GM12874 (cell line): ENCODE measurements at regions not wholly inside any gene's neighbourhood (a gene's known extent, or its start where the extent isn't known, plus 50 kb on each side); places are given as distances from the start of the nearest gene placed in this dataset.

ENCODE experiments used
- TF ChIP-seq, protein P1 (sequence below): IDR thresholded peaks from 2 replicates; pipeline ENCODE4 v1.5.1; 2011; ENCODE audit warnings: low read depth, mild to moderate bottlenecking, control low read depth, low read length, moderate library complexity; ENCODE audit not compliant: insufficient read depth

DNA sequence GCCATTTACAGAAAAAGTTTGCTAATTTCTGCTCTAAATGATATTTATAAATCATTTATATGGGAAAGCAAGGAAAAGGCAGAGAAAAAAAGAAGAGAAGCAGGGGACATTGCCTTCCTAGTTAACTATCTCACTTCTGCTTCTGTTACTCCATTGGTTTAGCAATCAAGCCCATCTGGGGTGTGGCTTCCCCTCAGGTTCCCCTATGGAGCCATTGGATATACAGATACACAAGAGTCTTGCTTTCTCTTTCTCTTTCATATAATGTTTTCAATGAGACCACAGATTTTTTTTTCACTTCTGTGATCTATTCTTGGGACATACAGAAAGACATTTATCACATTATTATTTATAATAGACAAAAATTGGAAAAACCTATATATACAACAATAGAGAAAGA lies 105.6 kb upstream of the TOM1L1 start:
- TF ChIP-seq, protein P1, sequence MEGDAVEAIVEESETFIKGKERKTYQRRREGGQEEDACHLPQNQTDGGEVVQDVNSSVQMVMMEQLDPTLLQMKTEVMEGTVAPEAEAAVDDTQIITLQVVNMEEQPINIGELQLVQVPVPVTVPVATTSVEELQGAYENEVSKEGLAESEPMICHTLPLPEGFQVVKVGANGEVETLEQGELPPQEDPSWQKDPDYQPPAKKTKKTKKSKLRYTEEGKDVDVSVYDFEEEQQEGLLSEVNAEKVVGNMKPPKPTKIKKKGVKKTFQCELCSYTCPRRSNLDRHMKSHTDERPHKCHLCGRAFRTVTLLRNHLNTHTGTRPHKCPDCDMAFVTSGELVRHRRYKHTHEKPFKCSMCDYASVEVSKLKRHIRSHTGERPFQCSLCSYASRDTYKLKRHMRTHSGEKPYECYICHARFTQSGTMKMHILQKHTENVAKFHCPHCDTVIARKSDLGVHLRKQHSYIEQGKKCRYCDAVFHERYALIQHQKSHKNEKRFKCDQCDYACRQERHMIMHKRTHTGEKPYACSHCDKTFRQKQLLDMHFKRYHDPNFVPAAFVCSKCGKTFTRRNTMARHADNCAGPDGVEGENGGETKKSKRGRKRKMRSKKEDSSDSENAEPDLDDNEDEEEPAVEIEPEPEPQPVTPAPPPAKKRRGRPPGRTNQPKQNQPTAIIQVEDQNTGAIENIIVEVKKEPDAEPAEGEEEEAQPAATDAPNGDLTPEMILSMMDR = no peak

DNA sequence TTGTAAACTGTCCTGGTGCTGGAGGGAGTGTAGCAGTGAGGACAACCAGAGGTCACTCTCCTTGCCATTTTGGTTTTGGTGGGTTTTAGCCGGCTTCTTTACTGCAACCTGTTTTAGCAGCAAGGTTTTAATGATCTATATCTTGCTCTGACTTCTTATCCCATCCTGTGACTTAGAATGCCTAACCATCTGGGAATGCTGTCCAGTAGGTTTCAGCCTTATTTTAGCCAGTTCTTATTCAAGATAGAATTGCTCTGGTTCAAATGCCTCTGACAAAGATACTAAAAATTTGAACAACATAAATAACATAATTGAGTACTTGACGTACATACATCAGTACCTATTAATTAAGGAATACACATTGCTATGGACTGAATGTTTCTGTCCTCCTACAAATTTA lies 93.3 kb upstream of the TOM1L1 start:
- TF ChIP-seq, protein P1 = no peak

DNA sequence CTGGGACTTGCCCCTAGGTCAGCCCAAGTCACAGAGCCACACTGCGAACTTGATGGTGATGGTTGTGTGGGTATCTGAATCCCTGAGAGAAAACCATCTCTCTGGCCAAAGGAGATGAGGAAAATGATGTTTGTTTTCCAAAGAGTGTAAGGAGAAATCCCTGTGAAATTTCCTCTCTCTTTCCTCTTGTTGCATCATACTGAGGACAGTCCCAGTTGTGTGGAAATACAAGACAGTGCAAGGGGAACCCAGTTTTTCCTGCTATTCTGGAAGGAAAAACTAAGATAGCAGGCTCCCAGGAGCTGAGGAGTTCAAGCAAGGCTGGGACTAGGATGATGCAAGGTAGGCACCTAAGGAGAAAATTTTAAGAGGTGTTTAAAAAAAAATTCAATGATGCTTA lies 86.8 kb upstream of the TOM1L1 start:
- TF ChIP-seq, protein P1 = no peak

DNA sequence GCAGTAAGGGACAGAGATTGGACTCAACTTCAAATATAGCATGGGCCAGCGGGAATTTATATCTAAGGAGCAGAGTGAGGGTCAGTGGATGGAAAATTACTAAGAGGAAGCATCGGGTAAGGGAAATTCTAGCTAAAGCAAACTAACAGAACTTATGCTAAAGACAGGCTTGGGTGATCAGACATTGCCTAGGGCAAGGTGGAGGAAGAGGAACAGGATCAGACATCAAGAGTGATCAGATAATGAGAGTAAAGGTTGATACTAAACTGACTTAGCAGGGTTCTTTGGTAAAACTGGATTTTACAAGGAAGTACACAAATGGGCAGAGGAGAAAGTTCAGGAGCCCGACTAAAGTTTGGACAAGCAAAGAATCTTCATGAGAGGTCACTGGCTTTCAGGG lies 86.3 kb upstream of the TOM1L1 start:
- TF ChIP-seq, protein P1 = no peak

DNA sequence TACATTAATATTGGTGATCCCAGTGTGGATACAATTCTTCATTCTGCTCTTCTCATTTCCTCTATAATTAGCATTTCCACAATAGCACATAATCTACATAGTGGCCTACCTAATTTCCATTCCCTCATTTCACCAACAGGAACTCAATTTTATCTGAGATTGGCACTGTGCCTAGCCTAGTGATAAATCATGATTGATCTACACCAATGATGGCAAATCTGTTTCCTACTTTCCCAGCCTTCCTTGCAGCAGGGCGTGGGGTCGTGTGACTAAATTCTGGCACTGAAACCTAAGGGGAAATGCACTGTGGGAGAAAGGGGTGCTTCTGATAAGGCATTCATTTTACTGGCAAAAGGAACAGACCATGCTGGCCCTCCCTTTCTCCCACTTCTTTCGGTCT lies 66.6 kb upstream of the TOM1L1 start:
- TF ChIP-seq, protein P1 = no peak

DNA sequence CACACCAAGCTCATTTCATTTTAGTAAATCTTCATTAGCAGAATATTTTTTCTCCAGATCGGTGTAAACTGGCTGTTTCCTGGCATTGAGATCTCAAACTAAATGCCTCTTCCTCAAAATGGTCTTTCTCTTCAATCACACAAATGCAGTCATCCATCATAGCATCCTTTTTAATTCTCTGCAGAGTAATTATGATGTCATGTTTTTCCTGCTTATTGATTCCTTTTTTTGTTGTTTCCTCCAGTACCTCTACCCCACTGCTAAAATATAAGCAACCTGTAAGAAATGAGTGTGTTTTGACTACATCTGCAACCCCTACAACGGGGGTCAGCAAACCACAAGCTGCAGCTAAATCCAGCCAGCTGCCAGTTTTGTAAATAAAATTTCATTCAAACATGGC lies 65.6 kb upstream of the TOM1L1 start:
- TF ChIP-seq, protein P1 = no peak

DNA sequence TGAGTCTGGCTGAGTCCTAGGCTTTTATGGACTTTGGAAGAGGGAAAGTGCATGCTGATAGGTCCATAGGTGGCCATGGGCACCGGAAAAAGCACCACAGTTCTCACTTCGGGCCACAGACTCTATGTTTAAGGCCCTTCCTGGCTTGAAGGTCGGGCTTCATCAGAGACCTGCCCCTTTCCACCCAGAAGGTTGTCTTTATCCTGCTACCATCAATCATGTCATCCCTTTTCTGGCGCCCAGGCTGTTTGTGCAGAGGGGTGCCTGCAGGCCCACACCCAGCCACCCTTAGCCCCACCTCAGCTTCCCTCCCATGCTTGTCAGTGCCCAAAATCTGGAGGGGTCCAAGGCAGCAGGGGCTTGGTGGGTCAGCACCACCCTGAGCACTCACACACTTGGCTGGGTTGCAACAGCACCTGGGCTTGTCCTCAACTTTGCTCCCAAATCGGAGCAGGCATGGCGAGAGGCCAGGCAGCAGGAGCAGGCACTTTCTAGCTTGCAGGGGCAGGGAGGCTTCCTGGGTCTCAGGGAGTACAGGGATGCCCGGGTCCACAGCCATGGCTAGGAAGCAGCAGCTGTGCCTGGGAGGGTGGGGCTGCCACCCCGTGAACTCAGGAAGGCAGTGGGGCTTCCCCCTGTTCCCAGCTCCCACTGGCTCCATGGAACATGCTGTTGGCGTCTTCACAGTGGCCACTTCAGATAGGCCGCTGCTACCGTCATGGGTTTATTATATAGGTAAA lies 63.8 kb upstream of the TOM1L1 start:
- TF ChIP-seq, protein P1 = no peak
